Esophagus squamous epithelium (tissue), 4 donors: ENCODE measurements at regions not wholly inside any gene's neighbourhood (a gene's known extent, or its start where the extent isn't known, plus 50 kb on each side); places are given as distances from the start of the nearest gene placed in this dataset.

Experiments
- CTCF ChIP-seq, 6 experiments: fragments of 450-650 bp in 4 of 6; fragments of 200-600 bp in 2 of 6; sonication (generic) in 2 of 6; IDR thresholded peaks; one replicate each; pipeline ENCODE4 v1.5.1; 2016 to 2019; ENCODE audit warnings: antibody characterized with exemption in 6 of 6, mild to moderate bottlenecking in 4 of 6, moderate library complexity in 4 of 6
- POLR2A ChIP-seq, 4 donors: fragments of 450-650 bp; IDR thresholded peaks; one replicate each; pipeline ENCODE4 v1.6.1; 2017; ENCODE audit warnings: antibody characterized with exemption in 4 of 4, mild to moderate bottlenecking in 4 of 4, moderate library complexity in 3 of 4

- no peak for TF ChIP-seq CTCF (IDR thresholded peaks at IDR 0.05)
- no peak for TF ChIP-seq POLR2A (IDR thresholded peaks at IDR 0.05)
Observed at GRCh38 chr9:80435591-80435990, 863.8 kb downstream of the TLE4 start.
